ENCODE measurements at regions not wholly inside any gene's neighbourhood (a gene's known extent, or its start where the extent isn't known, plus 50 kb on each side); places are given as distances from the start of the nearest gene placed in this dataset.

DNA sequence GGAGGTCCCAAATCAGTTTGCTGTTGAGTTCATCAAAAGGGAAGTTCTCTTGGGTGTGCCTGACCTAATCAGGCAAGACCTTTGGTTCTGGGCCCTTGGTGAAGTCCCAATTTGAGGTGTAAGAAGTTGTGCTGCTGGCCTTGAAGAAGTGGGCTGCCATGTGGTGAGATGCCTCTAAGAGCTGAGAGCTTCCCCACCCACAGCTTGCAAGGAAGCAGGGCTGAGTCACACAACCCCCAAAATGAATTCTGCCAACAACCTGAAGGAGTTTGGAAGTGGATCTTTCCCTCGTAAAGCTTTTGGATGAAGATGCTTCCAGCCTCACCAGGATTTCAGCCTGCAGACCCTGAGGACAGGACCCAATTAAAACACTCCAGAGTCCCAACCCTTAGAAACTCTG lies 129.3 kb upstream of the NSMCE3 start:
- Histone ChIP-seq H4K20me1 (ENCODE audit: control insufficient read depth, insufficient read depth, insufficient read length) (no peaks in the 10 kb centered on the region), H3K27ac (ENCODE audit: insufficient read length, low read depth, low read length) (no peak overlapping the region), H4K8ac (replicated peaks; ENCODE audit: insufficient read length, low read depth, low read length) (no peak overlapping the region), H2BK5ac (ENCODE audit: insufficient read length, low read length) (no peak overlapping the region), H3K9ac (ENCODE audit: extremely low read depth, insufficient read length, low read length) (no peak overlapping the region), H2BK120ac (ENCODE audit: low read depth, low read length, poor library complexity, severe bottlenecking) (no peak overlapping the region), H2BK12ac (ENCODE audit: insufficient read length, low read depth, low read length) (no peak overlapping the region), H3K23ac (ENCODE audit: insufficient read length, low read depth, low read length) (no peak overlapping the region), H4K91ac (ENCODE audit: insufficient read length, low read depth, low read length) (no peak overlapping the region), H2AFZ (ENCODE audit: low read length) (no peak overlapping the region), H2BK15ac (ENCODE audit: low read depth, low read length) (no peak overlapping the region), H3K56ac (ENCODE audit: insufficient read length, low read depth, low read length) (no peak overlapping the region), H2BK20ac (ENCODE audit: low read depth, low read length, poor library complexity, severe bottlenecking) (no peak overlapping the region), H3K14ac (ENCODE audit: insufficient read depth, low read length) (no peak overlapping the region), H3K18ac (ENCODE audit: insufficient read length, low read depth, low read length) (no peak overlapping the region), H3K23me2 (ENCODE audit: insufficient read length, low read depth, low read length, poor library complexity, severe bottlenecking) (no peaks in the 10 kb centered on the region), H3K27me3 (ENCODE audit: insufficient read depth, low read length) (no peaks in the 10 kb centered on the region), H3K4ac (ENCODE audit: low read depth, low read length) (no peak overlapping the region), H4K5ac (ENCODE audit: insufficient read length, low read depth, low read length) (no peak overlapping the region), H3K4me2 (ENCODE audit: insufficient read depth, insufficient read length, low read length) (no peak overlapping the region), H3K9me3 (ENCODE audit: control insufficient read depth, low read depth, low read length) (no peaks in the 10 kb centered on the region), H3K79me1 (ENCODE audit: insufficient read depth, low read depth, low read length, poor library complexity, severe bottlenecking) (no peaks in the 10 kb centered on the region), H3K79me2 (ENCODE audit: insufficient read depth, low read length) (no peaks in the 10 kb centered on the region), H2AK5ac (ENCODE audit: insufficient read length, low read length) (no peak overlapping the region), H3K4me1 (ENCODE audit: insufficient read depth, low read length) (peaks cover 2% of the 10 kb centered on the region), H3T11ph (ENCODE audit: low read length) (no peak overlapping the region)
- no CpG with 5 or more reads among the region's 1 CpG for WGBS (ENCODE audit: extremely low coverage, insufficient read length, low lambda C conversion rate)
- Mint-ChIP-seq H3K36me3 (ENCODE audit: insufficient read depth in 1 of 3, low read depth in 3 of 3) (peaks cover 0 to 3% (median 0%) of the 10 kb centered on the region in 3 experiments; a peak in 3 of 7 replicates), H3K4me1 (peaks cover 33 to 50% of the 10 kb centered on the region in 2 experiments), H3K4me3 (no peak overlapping the region), H3K9me3 (peaks cover 0 to under 1% of the 10 kb centered on the region in 2 experiments; a peak in 3 of 5 replicates), H3K27me3 (ENCODE audit: low read depth) (no peaks in the 10 kb centered on the region), H3K27ac (peak overlapping the region; percentile 20 to 40 (median 33); a peak in 3 of 7 replicates)
- no peak for TF ChIP-seq CTCF (conservative IDR thresholded peaks at IDR 0.05)
- no peak for DNase-seq

Data from H9 (cell line).